Fibroblast of skin of right quadriceps (primary cell): ENCODE measurements at regions not wholly inside any gene's neighbourhood (a gene's known extent, or its start where the extent isn't known, plus 50 kb on each side); places are given as distances from the start of the nearest gene placed in this dataset.
A peak's percentile ranks its signal among the peaks of the same experiment; 100 is the strongest.
"Not testable (repeated sequence)": the region's sequence is repeated elsewhere in the genome, so short reads cannot be mapped to it uniquely, and the experiment has no call there.

Experiments used
- DNase-seq: peaks from one replicate; pipeline ENCODE4 v3.0.0-alpha.2; 2013

- no peak for DNase-seq
These were observed 656.7 kb downstream of the GABRG1 start for GRCh38 chr4:45467157-45467556.

GRCh38 chr4:45460157-45460556, 663.7 kb downstream of the GABRG1 start:
- DNase-seq, result not testable (repeated sequence)

- no peak for DNase-seq
These were observed 668.6 kb downstream of the GABRG1 start for GRCh38 chr4:45455217-45455616.

- peak; percentile 1 for DNase-seq
These were observed 670.5 kb downstream of the GABRG1 start for GRCh38 chr4:45453258-45453853.

- no peak for DNase-seq
These were observed 681.4 kb downstream of the GABRG1 start for GRCh38 chr4:45442466-45442865.

GRCh38 chr4:45438047-45438446, 685.8 kb downstream of the GABRG1 start:
- no peak for DNase-seq

GRCh38 chr4:45437381-45437780, 686.5 kb downstream of the GABRG1 start:
- no peak for DNase-seq

GRCh38 chr4:45425135-45425534, 698.7 kb downstream of the GABRG1 start:
- no peak for DNase-seq

GRCh38 chr4:45423896-45424295, 697.5 kb upstream of the GNPDA2 start:
- no peak for DNase-seq

GRCh38 chr4:45420091-45420674, 693.8 kb upstream of the GNPDA2 start:
- not testable (repeated sequence) for DNase-seq

- DNase-seq, result no peak
These were observed 684.4 kb upstream of the GNPDA2 start for GRCh38 chr4:45410701-45411210.

GRCh38 chr4:45409536-45409935, 683.2 kb upstream of the GNPDA2 start:
- no peak for DNase-seq

- no peak for DNase-seq
These were observed 682.6 kb upstream of the GNPDA2 start for GRCh38 chr4:45408996-45409395.

GRCh38 chr4:45399116-45399515, 672.8 kb upstream of the GNPDA2 start:
- DNase-seq, result no peak

- no peak for DNase-seq
These were observed 659.0 kb upstream of the GNPDA2 start for GRCh38 chr4:45385306-45385705.

- no peak for DNase-seq
These were observed 644.1 kb upstream of the GNPDA2 start for GRCh38 chr4:45370408-45370807.

- DNase-seq, result no peak
These were observed 642.5 kb upstream of the GNPDA2 start for GRCh38 chr4:45368832-45369231.

GRCh38 chr4:45363931-45364330, 637.6 kb upstream of the GNPDA2 start:
- no peak for DNase-seq

- no peak for DNase-seq
These were observed 632.5 kb upstream of the GNPDA2 start for GRCh38 chr4:45358573-45359506.

GRCh38 chr4:45353161-45353560, 626.8 kb upstream of the GNPDA2 start:
- no peak for DNase-seq

- DNase-seq, result peak; percentile 1
These were observed 624.1 kb upstream of the GNPDA2 start for GRCh38 chr4:45350438-45350837.

GRCh38 chr4:45349859-45350258, 623.5 kb upstream of the GNPDA2 start:
- no peak for DNase-seq

- DNase-seq, result no peak
These were observed 620.6 kb upstream of the GNPDA2 start for GRCh38 chr4:45346816-45347435.
